GM21529 (cell line): ENCODE measurements at regions not wholly inside any gene's neighbourhood (a gene's known extent, or its start where the extent isn't known, plus 50 kb on each side); places are given as distances from the start of the nearest gene placed in this dataset.
"Not testable (repeated sequence)": the region's sequence is repeated elsewhere in the genome, so short reads cannot be mapped to it uniquely, and the experiment has no call there.

Experiments
- ATAC-seq: cut with Tn5 transposase; IDR thresholded peaks from one replicate; pipeline ENCODE4 v1.9.1; 2021; ENCODE audit not compliant: unreplicated experiment

GRCh38 chrX:128436397-128437103 lies 384.3 kb upstream of the ACTRT1 start:
- no peak for ATAC-seq

- ATAC-seq, result no peak
Measured at GRCh38 chrX:128425546-128425945, 373.3 kb upstream of the ACTRT1 start.

GRCh38 chrX:128408842-128409241 lies 356.6 kb upstream of the ACTRT1 start:
- no peak for ATAC-seq

- no peak for ATAC-seq
Measured at GRCh38 chrX:128396601-128397000, 344.4 kb upstream of the ACTRT1 start.

GRCh38 chrX:128383846-128384245 lies 331.6 kb upstream of the ACTRT1 start:
- ATAC-seq, result not testable (repeated sequence)

GRCh38 chrX:128365492-128365891 lies 313.3 kb upstream of the ACTRT1 start:
- no peak for ATAC-seq

GRCh38 chrX:128335671-128336070 lies 283.5 kb upstream of the ACTRT1 start:
- ATAC-seq, result no peak

GRCh38 chrX:128334821-128335220 lies 282.6 kb upstream of the ACTRT1 start:
- ATAC-seq, result no peak

- ATAC-seq, result no peak
Measured at GRCh38 chrX:128310912-128311311, 258.7 kb upstream of the ACTRT1 start.

GRCh38 chrX:128309311-128309710 lies 257.1 kb upstream of the ACTRT1 start:
- no peak for ATAC-seq

GRCh38 chrX:128294198-128294597 lies 242.0 kb upstream of the ACTRT1 start:
- no peak for ATAC-seq

- ATAC-seq, result no peak
Measured at GRCh38 chrX:128287693-128288092, 235.5 kb upstream of the ACTRT1 start.

- no peak for ATAC-seq
Measured at GRCh38 chrX:128250621-128251020, 198.4 kb upstream of the ACTRT1 start.

GRCh38 chrX:128216364-128216763 lies 164.2 kb upstream of the ACTRT1 start:
- ATAC-seq, result no peak

GRCh38 chrX:128165884-128166408 lies 113.7 kb upstream of the ACTRT1 start:
- ATAC-seq, result no peak

GRCh38 chrX:128156204-128156603 lies 104.0 kb upstream of the ACTRT1 start:
- no peak for ATAC-seq

- no peak for ATAC-seq
Measured at GRCh38 chrX:128142745-128143144, 90.5 kb upstream of the ACTRT1 start.

GRCh38 chrX:128106630-128107029 lies 54.4 kb upstream of the ACTRT1 start:
- ATAC-seq, result no peak

- ATAC-seq, result no peak
Measured at GRCh38 chrX:128105659-128106058, 53.5 kb upstream of the ACTRT1 start.
